NCI-H146 treated with DMSO at 0.1 percent for 48 hours (cell line): ENCODE measurements at regions not wholly inside any gene's neighbourhood (a gene's known extent, or its start where the extent isn't known, plus 50 kb on each side); places are given as distances from the start of the nearest gene placed in this dataset.

Experiments
- DNase-seq: peaks from one replicate; lab custom pipeline; 2025; ENCODE audit not compliant: unreplicated experiment; lab: John Stamatoyannopoulos, UW

DNA sequence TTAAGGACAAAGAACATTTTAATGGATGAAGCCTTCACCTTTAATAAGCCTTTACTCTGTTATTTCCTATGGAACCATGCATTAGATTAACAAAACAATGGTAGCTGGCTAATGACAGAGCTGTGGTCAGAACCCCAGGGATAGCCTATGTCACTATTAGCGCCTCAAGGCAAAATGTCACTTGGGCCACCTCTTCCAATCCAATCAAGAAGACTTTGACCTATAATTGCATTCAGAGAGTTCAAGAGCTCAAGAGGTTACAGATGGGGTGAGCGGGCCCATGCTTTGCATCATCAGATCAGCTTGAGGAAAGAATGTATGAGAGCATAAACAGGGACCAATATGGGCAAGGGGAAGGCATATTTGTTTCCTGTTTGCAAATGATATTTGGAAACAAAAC, 425.1 kb downstream of the ARHGEF28 start:
- DNase-seq: no peak

DNA sequence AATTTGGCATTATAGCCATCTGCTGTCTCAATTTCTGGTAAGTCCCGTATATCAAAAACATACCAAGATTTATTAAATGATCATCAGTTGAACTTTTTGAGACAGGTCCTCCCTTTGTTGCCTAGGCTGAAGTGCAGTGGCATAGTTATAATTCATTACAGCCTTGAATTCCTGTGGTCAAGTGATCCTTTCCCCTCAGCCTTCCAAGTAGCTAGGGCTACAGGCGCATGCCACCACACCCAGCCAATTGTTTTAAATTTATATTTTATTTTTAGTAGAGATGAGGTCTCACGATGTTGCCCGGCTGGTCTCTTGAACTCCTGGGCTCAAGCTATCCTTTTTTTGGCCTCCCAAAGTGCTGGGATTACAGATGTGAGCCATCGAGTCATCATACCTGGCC, 418.9 kb downstream of the ARHGEF28 start:
- no peak for DNase-seq

DNA sequence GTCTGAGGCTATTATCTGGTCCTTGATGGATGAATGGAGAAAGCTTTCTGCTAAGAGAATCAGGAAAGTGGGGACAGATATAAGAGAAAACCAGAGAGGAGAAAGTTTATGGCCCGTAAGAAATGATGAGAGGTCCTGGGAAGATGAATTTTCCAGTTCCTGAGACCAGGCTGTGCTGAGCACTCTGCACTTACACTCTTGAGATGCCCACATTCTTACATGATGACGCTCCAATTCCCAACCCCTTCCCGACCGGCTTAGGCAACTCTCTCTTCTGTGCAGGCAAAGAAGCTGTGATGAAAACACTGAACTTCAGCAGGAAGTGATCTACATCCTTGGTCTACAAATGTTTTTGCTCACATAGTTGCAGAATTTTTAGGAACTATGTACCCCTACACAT, 417.0 kb downstream of the ARHGEF28 start:
- no peak for DNase-seq

DNA sequence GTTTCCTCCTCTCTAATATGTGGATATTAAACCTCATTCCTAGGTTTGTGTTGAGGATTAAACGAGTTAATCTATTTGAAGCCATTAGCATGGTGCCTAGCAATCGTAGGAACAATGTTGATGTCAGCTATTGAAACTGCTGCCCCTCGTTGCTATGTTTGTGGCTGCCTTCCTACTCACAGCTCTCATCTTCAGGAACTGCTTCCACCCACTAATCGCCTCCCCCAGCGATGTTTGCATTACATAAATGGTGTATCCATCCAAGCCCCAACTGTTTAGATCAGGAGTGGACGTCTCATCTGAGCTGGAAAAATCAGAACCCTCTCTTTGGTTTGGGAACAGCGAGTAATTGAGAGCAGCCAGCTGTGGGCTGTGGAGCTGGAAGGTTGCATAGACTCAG, 416.6 kb downstream of the ARHGEF28 start:
- DNase-seq: no peak

DNA sequence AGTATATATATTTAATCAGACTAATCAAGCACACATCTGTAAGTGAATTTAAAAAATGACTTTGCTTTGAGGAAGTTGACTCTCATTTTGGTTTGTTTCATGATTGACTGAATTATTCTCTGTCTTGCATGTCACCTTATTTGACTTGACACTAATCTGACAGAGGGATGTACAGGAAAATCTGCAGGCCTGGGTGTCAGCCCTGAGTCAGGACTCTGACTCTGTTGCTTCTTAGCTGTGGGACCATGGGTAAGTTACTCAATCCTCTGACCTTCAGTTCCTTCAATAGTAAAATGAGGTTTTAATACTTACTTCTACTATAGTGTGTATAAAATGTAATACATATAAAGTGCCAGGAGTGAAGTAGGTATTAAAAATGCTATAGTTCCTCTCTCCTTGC, 415.9 kb downstream of the ARHGEF28 start:
- no peak for DNase-seq

DNA sequence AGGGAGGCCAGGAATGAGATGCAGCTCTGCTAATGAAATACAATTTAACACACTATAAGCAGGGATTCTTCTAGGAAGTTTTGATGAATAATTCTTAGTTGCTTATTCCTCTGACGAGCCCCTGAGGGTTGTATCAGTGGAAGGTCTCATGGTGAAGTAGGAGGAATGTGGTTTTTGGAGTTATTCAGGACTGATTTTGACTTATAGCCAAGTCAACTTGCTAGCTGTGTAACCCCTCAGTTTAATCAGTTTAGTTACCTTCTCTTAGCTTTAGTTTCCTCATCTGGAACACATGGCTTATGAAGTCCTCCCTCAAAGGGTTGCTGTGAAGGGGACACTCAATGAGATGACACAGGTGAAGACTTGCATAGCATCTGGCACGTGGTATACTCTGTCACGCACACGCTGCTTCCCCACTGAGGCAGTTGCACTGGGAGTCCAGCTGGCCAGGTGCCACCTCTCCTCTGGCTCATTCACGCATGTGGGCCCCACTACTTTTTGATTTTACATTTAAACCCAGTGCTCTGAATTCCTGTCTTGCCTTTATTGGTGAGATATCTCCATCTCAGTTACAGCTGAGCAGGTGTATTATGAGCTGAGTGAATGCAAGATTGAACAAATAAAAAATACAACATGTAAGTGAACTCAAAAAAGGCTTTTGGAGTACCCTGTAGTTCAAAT, 415.0 kb downstream of the ARHGEF28 start:
- no peak for DNase-seq

DNA sequence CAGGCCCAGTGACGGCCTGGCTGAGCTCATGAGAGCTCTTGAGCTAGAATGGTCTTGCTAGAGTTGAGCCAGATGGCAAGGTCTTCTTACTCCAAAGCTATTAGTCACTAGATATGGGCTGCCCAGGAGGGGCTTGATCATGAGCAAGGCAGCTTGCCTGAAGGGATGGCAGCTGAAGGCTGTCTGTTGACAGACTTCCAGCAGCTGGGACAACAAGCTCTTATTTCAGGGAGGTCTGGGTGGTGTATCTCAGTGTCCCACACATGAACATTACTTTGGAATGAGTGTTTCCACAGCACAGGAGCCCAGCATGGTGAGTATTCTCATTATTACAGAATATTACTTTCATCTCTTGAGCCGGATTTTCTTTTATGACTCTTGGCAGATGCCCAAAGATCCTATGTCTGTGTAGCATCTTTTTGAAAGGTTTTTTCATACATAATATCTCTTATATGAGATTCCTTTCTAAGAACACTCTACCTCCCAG, 414.1 kb downstream of the ARHGEF28 start:
- peak; percentile 25 for DNase-seq

DNA sequence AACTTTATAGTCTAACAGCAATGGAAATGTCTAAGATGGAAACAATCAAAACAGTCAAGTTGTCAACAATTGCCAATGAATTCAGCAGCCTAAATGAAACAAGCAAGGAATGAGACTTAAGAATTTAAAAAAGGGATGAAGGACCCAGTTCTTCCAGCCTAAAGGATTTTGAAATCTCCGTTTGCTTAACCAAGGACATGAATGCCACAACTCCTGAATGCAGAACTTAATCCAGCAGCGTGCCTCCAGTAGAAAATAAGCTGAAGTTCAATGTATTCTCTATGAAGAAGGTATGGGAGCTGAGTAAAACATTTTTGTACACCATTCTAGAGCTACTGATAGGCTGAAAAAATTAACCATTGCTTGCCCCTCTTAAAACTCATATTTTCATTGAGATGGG, 411.3 kb downstream of the ARHGEF28 start:
- DNase-seq: no peak

DNA sequence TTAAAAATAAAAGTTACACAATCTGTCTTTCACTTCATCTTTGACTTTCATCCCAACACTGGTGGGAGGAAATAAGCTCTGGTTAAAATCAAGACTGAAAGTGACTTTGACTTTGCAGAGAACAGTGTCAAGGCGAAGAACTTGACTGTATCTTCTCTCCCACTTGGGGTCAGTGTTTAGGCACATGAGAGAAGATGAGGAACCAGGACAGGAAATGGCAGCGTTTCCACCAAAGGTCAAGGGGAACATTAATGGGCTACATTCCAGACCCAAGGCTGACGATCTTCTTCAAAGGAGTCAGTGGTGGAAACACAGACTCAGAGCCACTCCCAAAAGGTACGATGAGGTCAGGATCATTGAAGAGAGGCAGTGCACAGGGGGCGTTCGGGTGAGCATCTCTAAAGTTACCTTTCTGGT, 409.5 kb downstream of the ARHGEF28 start:
- DNase-seq: no peak

DNA sequence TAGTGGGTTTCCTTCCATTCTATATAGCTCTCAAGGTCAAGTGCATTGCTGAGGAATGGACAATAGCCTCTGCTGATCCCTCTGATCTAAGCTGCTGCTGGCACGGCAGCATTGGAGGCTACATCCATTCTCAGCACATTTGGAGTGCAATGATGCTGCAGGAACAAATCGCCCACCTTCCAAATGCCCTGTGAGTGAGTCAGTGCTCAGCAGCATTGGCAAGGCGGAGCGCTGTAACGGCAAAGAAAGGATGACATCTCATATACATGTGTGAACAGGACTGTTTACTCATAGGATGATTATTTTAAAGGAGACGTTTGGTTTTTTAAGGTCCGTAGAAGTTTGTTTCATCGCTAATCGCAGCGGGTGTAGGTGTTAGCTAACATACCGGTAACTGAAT, 408.7 kb downstream of the ARHGEF28 start:
- no peak for DNase-seq

DNA sequence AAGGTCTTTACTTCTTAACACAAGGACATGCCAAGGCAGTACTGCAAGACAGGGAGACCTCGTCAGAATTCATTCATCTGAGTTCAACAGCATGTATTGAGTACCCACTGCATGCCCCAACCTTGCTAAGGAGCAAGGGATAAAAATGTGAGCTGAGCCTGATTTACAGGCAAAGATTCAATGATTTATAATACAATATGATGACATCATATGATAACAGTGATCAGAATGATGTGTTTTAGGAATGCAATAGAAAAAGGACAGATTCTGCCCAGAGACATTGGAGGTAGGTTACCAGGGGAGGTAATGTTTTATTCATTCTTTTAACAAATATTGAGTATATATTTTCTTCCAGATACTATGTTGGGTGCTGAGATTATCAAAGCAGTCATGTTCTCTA, 406.6 kb downstream of the ARHGEF28 start:
- DNase-seq: no peak

DNA sequence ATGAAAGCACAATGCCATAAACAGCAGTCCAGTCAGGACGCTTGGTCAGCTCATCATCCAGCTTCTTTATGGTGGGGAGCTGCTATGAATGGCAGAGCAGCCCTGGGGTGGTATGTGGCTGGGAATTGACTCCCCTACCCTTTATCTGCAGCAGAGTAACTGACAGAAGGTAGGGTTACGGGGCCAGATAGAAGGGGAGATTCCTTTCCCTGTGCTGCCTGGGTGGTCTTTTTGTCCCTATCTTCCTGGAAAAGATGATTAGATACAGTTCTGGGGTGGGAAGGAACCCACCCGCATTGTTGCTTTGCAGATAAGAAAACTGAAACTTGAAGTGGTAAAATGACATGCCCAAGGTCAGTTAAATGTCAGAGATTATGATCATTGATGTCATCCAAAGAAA, 405.5 kb downstream of the ARHGEF28 start:
- DNase-seq: no peak

DNA sequence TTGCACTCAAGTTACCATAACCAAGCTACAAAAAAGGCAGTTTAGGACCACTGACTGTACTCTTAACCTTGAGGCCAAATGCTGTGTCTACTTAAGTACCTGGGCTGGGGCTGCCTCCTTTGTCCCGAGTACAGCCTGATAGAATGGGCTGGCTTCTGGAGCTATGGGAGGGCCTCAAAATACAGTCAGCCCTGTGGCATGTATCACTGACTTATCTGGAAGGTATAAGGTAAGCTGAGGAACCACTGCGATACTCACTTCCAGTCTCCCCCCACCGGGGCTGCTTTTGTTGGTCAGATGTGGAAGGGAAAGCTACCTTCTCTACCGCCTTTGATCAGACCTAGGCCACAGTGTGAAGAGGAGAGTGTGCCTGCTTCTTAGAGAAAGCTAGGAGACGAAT, 404.8 kb downstream of the ARHGEF28 start:
- no peak for DNase-seq

DNA sequence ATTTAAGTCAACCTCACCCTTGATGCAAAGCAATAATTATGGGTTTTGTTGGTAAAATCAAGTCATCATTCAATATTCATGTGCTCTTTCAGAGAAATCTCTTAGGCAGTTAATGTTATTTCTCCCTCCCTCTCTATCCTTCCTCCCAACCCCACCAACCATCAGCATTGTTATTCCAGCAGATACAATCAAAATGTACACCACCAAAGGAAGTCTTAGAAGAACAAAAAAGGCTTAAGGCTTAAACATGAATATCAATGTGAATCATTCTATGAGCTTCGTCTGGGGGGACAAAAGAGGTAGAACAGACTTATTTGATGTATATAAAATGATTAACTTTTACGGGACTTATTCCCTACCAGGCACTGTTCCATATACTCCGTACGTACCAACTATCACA, 404.4 kb downstream of the ARHGEF28 start:
- DNase-seq: no peak

DNA sequence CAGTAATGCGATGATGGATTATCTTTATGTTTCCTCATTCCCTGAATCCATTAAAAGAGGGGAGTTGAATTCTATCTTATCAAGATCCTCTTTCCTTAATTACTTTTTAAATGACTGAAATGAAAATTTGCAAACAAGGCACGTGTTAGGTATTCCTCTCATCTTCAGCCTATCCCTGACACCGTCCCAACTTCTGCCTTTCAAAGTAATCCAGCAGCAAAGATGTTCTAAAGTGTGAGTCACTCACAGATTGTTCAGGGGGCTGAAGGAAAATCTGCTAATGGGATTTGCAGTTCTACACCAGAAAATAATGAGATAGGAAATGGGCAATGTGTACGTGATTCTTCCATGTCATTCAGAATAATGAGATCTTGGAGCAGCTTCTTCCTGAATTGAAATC, 403.0 kb downstream of the ARHGEF28 start:
- no peak for DNase-seq

DNA sequence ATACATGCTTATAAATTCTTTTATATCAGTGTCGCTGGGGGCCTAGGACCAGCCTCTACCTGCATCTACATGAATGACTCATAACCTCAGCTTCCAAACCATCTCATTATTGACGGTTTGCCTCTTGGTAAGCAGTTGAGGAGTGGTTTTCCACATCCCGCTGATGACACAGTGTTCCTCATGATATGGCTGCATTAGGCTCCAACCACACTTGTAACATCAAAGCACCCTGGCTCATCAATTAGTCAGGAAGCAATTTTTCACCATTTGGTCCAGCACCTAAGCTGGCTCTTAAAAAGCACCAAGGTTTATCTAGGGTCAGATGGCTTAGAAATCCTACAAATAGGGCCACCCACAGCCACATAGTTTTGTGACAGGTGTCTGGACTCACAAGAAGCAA, 402.4 kb downstream of the ARHGEF28 start:
- DNase-seq: peak; percentile 51

DNA sequence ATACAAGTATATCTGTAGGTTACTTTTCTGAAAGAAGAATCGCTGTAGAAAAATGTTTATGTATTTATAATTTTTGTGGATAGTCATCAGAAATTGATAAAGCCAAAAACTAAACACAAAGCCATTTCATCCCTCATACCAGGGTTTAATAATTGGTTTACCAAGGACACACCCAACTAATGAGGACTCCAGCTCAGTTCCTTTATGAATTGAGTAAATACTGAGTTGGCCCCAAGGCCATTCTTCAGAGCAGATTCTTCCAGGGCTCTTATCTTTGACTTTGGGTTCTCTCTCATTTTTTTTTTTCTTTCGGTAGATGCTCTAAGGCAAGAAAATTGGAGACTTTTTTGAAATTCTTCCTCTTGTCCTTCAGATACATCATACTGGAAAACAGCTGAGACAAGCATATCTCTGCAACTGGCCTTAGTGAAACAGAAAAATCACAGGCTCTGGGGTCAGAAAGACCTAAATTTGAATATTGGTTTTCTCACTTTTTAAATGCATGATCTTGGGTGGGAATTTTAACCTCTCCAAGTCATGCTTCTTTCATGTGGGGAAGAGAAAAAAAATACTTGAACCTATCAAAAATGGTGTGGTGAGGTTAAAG, 401.8 kb downstream of the ARHGEF28 start:
- DNase-seq: peak; percentile 68

DNA sequence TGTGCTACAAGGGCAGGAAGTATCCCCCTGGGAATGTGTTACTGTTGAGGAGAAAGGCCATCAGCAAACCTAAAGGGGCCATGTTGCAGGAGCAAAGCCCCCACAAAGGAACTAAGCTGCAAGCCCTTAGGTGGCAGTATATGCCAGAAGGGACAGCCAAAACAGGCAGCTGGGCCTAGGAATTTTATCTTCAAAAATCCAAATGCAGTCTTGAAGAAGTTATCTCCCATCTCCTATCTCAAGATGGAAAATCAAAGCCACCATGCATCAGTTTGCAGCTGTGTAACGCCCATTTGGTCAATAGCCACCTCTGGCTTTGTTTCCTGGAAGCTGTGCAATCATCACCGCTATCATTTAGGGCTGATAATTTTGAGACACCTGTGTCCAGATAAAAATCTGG, 400.3 kb downstream of the ARHGEF28 start:
- DNase-seq: peak; percentile 38

DNA sequence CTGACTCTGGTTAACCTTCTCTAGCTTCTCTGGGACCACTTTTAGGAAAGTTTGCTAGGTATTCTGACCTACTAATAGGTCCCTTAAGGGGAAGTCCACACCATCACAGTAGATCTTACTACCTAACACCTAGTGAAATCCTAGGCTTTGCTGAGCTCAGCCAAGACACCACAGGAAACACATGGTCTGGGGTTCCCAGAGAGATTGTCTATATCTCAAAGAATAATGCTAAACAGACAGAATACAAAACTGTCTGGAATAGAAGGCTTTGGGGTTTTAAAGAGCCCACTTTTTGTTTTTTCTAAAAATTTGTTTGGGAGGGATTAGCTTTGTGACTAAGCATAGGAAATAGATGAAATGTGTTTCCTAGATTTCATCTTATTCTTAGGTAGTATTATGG, 395.1 kb downstream of the ARHGEF28 start:
- DNase-seq: no peak

DNA sequence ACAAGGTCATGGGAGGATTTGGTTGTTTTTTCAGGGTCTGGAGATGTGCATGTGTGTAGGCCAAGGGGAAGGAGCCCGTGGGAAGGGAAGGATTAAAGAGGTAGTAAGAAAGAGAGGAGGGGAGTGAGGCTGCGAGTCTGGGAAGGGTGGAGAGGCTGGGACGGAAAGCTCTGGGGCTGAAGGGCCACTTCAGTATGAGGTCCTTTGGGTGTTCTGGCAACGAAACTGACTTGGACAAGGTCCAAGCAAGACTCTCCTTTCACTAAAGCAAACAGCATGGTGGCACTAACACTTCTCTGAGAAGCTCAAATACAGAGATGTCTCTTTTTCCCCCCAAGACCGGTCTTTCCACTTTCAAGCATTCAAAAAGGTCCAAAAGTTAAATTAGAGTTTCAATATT, 394.5 kb downstream of the ARHGEF28 start:
- no peak for DNase-seq

DNA sequence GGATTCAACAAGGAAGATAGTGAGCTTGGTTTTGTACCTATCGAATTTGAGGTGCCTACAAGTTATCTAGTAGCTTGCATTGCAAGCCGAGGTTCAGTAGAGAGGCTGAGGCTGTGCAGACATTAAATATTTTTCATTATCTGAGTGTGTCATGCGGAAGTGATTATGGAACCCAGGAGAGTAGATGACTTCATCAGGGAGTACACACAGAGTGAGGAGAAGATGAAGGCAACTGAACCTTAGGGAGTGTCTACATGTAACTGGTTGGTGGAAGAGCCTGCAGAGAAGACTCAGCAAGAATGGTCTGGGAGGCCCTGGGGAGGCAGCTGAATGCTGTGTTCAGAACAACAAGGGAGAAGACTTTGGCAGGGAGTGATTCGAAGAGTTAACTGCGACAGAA, 393.9 kb downstream of the ARHGEF28 start:
- DNase-seq: no peak

DNA sequence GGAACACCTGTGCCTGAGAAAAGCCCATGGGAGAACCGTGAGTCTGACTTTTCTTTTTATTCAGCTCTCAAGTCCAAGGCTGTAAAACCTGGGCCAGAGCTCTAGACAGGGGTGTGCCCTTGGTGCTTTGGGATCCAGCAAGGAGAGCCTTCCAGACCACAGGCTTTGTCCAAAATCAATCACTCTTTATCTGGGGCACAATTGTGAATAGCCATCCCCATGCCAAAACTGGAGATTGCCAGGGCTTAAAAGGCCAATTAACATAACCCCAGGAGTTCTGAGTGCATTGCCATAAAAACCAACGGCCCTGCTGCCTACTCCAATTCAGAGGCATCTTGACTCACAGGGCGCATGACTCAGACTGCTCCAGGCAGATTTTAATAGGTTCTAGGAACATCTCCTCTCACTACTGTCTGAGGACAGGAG, 391.8 kb downstream of the ARHGEF28 start:
- DNase-seq: peak; percentile 38

DNA sequence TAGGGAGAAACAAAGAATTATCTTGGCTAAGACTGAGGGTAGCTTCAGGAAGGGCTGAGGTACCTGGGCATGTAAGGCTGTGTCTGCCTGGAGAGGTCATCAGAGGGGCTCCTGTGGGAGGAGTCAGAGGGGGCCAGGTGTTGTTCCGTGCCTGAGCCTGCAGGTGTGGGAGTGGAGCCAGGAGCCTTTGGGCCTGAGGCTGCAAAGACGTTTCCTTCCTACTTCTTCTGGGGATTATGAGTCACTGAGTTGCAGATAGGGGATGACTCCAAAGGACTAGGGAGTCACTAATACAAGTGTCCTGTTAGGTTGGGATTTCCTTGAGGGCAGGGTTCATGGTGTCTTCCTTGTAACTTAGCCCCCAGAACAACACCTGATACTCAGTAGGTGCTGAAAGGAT, 391.1 kb downstream of the ARHGEF28 start:
- DNase-seq: peak; percentile 9
